Activated CD4-positive, alpha-beta memory T cell treated with anti-CD3 and anti-CD28 coated beads for 36 hours (primary cell): ENCODE measurements at regions not wholly inside any gene's neighbourhood (a gene's known extent, or its start where the extent isn't known, plus 50 kb on each side); places are given as distances from the start of the nearest gene placed in this dataset.

Experiments used
- CTCF ChIA-PET: fragments of 350-600 bp; sonication (Branson Sonifier 250); formaldehyde crosslinking; loops from one replicate; lab custom pipeline; 2021; ENCODE audit warnings: antibody characterized with exemption, inconsistent platforms; lab: Charles Lee
- POLR2A ChIA-PET: fragments of 350-600 bp; sonication (Branson Sonifier 250); formaldehyde crosslinking; loops from one replicate; lab custom pipeline; 2021; ENCODE audit warnings: antibody characterized with exemption; lab: Charles Lee
- DNase-seq: peaks from one replicate; pipeline ENCODE4 v3.0.0-alpha.2; 2020
- H3K27ac Mint-ChIP-seq: one replicate; pipeline ENCODE4 v1.8.0; 2021; ENCODE audit warnings: mixed read lengths
- H3K27me3 Mint-ChIP-seq: one replicate; pipeline ENCODE4 v1.8.0; 2021; ENCODE audit warnings: mixed read lengths
- H3K36me3 Mint-ChIP-seq: one replicate; pipeline ENCODE4 v1.8.0; 2021; ENCODE audit warnings: mixed read lengths
- H3K4me1 Mint-ChIP-seq: one replicate; pipeline ENCODE4 v1.8.0; 2021; ENCODE audit warnings: low read depth, mixed read lengths
- H3K4me3 Mint-ChIP-seq: one replicate; pipeline ENCODE4 v1.8.0; 2021; ENCODE audit warnings: mild to moderate bottlenecking, mixed read lengths
- H3K9me3 Mint-ChIP-seq: one replicate; pipeline ENCODE4 v1.8.0; 2021; ENCODE audit warnings: mixed read lengths
- intact Hi-C: fragments of 100-400 bp; cut with micrococcal nuclease; formaldehyde crosslinking; loops from one replicate; pipeline ENCODE4 v1.15.1; 2023

DNA sequence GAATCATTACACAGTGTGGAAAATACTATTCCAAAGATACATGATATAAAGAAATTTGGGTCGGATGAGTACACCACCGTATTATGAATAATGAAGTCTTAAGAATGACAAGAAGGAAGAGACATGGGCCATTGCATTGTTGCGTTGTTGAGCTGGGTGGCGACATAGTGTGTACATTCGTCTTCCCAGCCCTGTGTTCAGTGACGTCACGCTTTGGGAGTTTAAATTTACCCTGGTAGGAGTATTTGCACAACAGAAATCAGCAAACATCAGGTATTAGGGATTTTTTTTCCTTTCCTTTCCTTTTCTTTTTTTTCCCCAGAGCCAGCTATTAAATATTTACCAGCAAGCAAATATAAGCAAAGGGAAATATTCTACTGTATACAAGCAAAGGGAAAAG lies 347.2 kb upstream of the NETO1 start:
- Mint-ChIP-seq H3K36me3 (no peaks in the 10 kb centered on the region), H3K27ac (no peak overlapping the region), H3K27me3 (no peaks in the 10 kb centered on the region), H3K4me1 (no peaks in the 10 kb centered on the region), H3K4me3 (no peak overlapping the region), H3K9me3 (peaks cover 19% of the 10 kb centered on the region)
- intact Hi-C loops: no loop called here
- ChIA-PET POLR2A (no interaction called here), CTCF (no interaction called here)
- no peak for DNase-seq

DNA sequence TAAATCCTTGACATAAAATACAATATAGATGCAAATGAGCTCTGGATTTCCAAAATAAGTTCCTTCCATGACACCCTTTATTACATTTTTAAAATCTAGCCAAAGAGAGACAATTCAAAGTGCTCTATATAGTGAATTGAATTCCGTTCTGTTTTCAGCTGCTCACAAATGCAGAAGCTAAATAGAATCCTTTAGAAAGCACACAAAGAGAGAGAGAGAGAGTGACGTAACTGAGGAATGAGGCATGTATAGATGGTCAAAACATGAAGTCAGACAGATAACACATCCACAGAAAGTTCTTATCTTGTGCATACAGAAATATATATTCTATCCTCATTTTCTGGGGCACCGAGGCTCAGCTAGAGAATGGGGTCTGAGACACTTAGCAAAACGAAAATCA lies 344.7 kb upstream of the NETO1 start:
- Mint-ChIP-seq H3K4me1 (no peaks in the 10 kb centered on the region), H3K36me3 (no peaks in the 10 kb centered on the region), H3K9me3 (peaks cover 11% of the 10 kb centered on the region), H3K27ac (no peak overlapping the region), H3K27me3 (no peaks in the 10 kb centered on the region), H3K4me3 (no peak overlapping the region)
- DNase-seq: no peak
- intact Hi-C loops: no loop called here
- CTCF ChIA-PET: no interaction called here
- POLR2A ChIA-PET: no interaction called here

DNA sequence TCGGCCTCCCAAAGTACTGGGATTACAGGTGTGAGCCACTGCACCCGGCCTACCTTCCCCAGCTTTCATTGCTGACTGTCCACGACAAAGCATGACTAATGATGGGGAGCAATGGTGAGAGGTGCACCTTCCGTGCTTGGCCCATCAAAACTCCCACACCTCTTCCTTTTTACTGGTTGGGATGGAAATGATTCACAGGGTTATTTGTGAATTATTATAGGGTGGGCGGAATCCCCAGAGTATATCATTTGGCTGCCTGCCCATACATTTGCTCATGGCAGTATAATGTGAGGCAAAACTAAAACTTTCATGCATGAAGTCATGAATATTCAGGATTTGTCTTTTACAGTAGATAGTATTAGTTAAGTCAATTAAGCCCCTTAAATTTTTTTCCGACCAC lies 334.2 kb upstream of the NETO1 start:
- ChIA-PET CTCF (no interaction called here), POLR2A (no interaction called here)
- H3K36me3 Mint-ChIP-seq: no peaks in the 10 kb centered on the region
- DNase-seq: no peak
- no peaks in the 10 kb centered on the region for H3K27me3 Mint-ChIP-seq
- H3K27ac Mint-ChIP-seq: no peak overlapping the region
- H3K4me1 Mint-ChIP-seq: no peaks in the 10 kb centered on the region
- intact Hi-C loops: no loop called here
- no peak overlapping the region for H3K4me3 Mint-ChIP-seq
- peaks cover 3% of the 10 kb centered on the region for H3K9me3 Mint-ChIP-seq

DNA sequence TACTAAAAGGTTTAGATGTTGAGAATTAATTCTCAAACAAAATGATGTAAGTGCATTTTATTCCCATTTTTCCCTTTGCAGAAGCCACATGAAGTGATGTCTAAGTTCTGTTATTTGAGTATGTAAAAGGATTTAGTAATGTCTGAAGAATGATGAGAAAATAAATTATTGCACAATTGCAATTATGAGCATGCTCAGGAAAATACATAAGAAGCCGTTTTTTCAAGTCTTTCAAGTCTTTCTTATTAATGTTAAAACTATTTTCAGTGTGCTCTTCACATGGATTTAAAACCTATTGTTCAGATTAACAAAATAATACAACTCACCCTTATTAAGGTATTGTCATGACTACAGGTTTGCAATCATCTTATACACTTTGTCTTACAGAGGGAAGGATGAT lies 331.4 kb upstream of the NETO1 start:
- ChIA-PET POLR2A (no interaction called here), CTCF (no interaction called here)
- H3K36me3 Mint-ChIP-seq: no peaks in the 10 kb centered on the region
- H3K4me1 Mint-ChIP-seq: no peaks in the 10 kb centered on the region
- intact Hi-C loops: no loop called here
- DNase-seq: no peak
- no peaks in the 10 kb centered on the region for H3K27me3 Mint-ChIP-seq
- peaks cover 3% of the 10 kb centered on the region for H3K9me3 Mint-ChIP-seq
- no peak overlapping the region for H3K4me3 Mint-ChIP-seq
- no peak overlapping the region for H3K27ac Mint-ChIP-seq

DNA sequence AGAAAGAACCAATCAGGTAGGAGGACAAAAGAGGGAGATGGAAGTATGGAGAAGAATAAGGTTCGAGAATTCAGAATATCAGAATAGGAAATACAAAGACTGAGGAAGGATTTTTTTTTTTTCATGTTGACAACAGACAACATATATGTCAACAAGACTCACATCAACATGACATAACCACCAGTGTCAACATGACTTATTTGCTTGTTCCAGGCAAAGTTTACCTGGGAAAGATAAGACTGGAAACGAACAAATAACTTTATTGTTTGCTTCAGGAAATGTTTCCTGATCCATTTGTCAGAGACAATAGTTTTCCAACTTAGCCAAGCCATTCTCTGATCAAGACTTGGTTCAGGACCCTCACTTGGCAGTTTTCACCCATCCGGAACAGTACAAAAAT lies 321.9 kb upstream of the NETO1 start:
- Mint-ChIP-seq H3K27ac (no peak overlapping the region), H3K4me1 (no peaks in the 10 kb centered on the region), H3K27me3 (no peaks in the 10 kb centered on the region), H3K36me3 (peaks cover 1% of the 10 kb centered on the region), H3K4me3 (no peak overlapping the region), H3K9me3 (peaks cover 18% of the 10 kb centered on the region)
- intact Hi-C loops: no loop called here
- DNase-seq: no peak
- CTCF ChIA-PET: no interaction called here
- POLR2A ChIA-PET: no interaction called here

DNA sequence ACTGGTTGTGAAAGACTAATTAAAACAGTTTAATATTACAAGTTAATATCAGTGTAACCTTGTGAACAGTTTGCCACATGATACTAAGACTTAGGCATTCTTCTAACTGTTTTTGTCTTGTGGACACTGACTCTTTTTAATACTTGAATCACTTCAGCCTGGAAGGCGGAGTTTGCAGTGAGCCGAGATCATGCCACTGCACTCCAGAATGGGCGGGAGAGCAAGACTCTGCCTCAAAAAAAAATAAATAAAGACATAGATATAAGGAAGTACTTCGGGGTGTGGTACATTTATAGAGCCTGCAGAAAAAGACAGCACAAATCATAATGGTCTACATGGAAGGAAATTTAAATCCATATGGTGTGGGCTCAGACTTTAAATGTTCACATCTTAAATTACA lies 300.4 kb upstream of the NETO1 start:
- intact Hi-C loops: no loop called here
- Mint-ChIP-seq H3K36me3 (no peaks in the 10 kb centered on the region), H3K4me1 (no peaks in the 10 kb centered on the region), H3K27me3 (no peaks in the 10 kb centered on the region), H3K4me3 (no peak overlapping the region), H3K27ac (no peak overlapping the region), H3K9me3 (no peaks in the 10 kb centered on the region)
- DNase-seq: no peak
- ChIA-PET CTCF (no interaction called here), POLR2A (no interaction called here)

DNA sequence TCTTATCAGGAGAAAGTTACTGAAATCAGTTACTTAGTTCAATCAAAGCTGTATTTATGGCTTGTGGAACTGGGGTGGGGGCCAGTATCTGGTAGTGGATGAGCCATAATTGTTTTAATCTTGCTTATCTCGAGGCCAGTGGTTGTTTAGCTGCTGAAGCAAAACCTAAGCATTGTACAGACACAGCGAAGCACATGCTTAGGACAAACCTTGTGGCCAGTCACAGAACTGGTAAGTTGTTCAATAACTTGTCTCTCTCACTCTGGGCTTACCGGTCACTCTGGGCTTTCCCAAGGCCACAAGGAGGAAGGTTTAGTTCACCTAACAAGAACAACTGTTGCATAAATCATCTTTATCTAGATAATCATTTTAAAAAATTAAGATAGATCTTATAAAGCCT lies 296.6 kb upstream of the NETO1 start:
- Mint-ChIP-seq H3K4me3 (no peak overlapping the region), H3K4me1 (no peaks in the 10 kb centered on the region), H3K36me3 (no peaks in the 10 kb centered on the region), H3K9me3 (peaks cover 8% of the 10 kb centered on the region), H3K27me3 (no peaks in the 10 kb centered on the region), H3K27ac (no peak overlapping the region)
- intact Hi-C loops: no loop called here
- DNase-seq: no peak
- POLR2A ChIA-PET: no interaction called here
- CTCF ChIA-PET: no interaction called here

DNA sequence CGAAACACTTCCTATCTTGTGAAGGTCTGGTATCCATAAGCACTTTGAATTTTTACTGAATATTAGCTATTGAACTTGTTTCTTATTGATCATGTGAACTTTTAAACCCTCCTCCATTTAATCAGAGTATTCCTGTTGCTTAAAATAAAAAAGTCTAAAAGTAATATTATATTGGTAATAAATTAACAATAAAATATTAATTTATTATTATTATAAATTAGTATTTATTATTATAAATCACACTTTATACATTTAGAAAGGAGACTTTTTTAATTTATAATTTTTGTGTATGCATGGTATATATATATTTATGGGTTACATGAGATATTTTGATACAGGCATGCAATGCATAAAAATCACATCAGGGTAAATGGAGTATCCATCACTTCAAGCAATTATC lies 295.4 kb upstream of the NETO1 start:
- H3K36me3 Mint-ChIP-seq: no peaks in the 10 kb centered on the region
- DNase-seq: no peak
- peaks cover 11% of the 10 kb centered on the region for H3K9me3 Mint-ChIP-seq
- ChIA-PET CTCF (interaction anchor here (0.7 kb wide), 1 partner anchor 60 kb away, joined by 3 read pairs; no protein-coding TSS in a partner anchor), POLR2A (no interaction called here)
- H3K4me3 Mint-ChIP-seq: no peak overlapping the region
- no peaks in the 10 kb centered on the region for H3K27me3 Mint-ChIP-seq
- intact Hi-C loops: no loop called here
- H3K4me1 Mint-ChIP-seq: no peaks in the 10 kb centered on the region
- H3K27ac Mint-ChIP-seq: no peak overlapping the region

DNA sequence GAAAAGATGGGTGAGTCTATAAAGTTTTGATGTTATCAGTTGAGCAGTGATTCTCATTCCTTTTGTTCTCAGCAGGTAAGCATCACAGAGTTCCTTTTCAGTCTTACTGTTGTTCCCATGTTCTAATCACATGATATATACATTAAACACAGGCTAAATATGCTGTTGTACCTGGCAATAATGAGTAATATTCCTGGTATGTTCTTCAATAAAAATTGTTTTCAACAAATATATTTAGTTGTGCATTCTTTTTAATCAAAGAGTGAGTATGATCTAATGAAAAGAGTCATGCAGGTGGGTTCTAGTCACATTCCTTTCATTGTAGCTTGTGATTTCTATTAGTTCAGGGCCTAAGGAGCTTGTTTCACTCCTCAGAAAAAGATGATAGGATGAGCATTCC lies 288.3 kb upstream of the NETO1 start:
- Mint-ChIP-seq H3K36me3 (no peaks in the 10 kb centered on the region), H3K27ac (no peak overlapping the region), H3K4me1 (no peaks in the 10 kb centered on the region), H3K9me3 (peaks cover 17% of the 10 kb centered on the region), H3K27me3 (no peaks in the 10 kb centered on the region), H3K4me3 (no peak overlapping the region)
- intact Hi-C loops: no loop called here
- ChIA-PET POLR2A (no interaction called here), CTCF (no interaction called here)
- DNase-seq: no peak

DNA sequence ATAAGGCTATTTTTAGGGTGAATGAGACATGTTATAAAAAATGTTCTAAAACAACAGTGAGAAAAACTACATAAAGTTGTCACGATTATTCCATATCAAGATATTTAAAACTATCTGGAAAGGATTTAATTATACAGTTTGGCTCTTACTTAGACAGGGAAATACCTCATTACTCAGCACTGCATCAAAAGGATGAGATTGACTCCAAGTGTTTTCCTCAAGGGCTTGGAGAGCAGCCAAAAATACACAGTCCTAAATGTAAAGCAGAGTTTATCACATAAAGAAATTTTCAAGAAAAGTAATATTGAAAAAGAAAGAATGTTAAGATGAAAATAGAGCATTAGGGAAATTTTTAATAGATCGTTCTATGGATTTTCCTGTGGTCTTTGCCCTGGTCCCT lies 285.5 kb upstream of the NETO1 start:
- CTCF ChIA-PET: no interaction called here
- DNase-seq: no peak
- Mint-ChIP-seq H3K4me1 (no peaks in the 10 kb centered on the region), H3K9me3 (peaks cover 10% of the 10 kb centered on the region), H3K36me3 (no peaks in the 10 kb centered on the region), H3K27me3 (no peaks in the 10 kb centered on the region), H3K27ac (no peak overlapping the region), H3K4me3 (no peak overlapping the region)
- POLR2A ChIA-PET: no interaction called here
- intact Hi-C loops: no loop called here

DNA sequence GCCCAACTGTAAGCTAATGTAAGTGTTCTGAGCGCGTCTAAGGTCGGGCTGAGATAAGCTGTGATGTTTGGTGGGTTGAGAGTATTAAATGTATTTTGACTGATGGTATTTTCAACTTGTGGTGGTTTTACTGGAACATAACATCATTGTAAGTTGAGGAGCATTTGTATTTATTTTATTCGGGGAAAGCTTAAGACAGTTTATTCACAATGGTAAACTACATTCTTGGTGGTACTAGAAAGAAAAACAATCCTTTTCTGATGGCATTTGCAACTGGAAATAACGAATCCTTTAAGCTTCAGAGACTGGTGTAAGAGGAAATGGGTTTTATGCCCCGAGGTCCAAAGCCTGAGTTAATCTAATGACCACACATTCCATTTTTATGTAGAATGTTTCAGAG lies 283.3 kb upstream of the NETO1 start:
- Mint-ChIP-seq H3K36me3 (no peaks in the 10 kb centered on the region), H3K9me3 (peaks cover 16% of the 10 kb centered on the region), H3K27ac (no peak overlapping the region), H3K4me1 (no peaks in the 10 kb centered on the region), H3K4me3 (no peak overlapping the region), H3K27me3 (no peaks in the 10 kb centered on the region)
- DNase-seq: no peak
- ChIA-PET POLR2A (no interaction called here), CTCF (no interaction called here)
- intact Hi-C loops: no loop called here

DNA sequence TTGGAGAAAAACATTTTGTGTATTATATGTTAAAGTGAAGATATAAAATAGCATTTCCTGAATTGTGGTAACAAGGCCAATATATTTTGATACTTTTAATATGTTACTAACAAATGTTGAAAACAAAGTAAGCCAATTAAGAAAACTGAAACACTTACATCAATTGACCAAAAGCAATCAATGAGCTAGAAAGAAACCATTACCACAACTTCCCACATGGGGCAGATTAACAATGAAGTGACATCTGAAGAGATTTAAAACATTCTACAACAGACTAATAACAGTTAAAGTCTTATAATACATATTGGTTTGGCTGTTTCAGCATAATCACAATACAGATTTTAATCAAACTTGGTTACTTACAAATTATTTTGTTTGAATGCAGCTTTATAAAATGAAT lies 282.4 kb upstream of the NETO1 start:
- H3K27me3 Mint-ChIP-seq: no peaks in the 10 kb centered on the region
- intact Hi-C loops: no loop called here
- H3K27ac Mint-ChIP-seq: no peak overlapping the region
- H3K4me3 Mint-ChIP-seq: no peak overlapping the region
- no peaks in the 10 kb centered on the region for H3K4me1 Mint-ChIP-seq
- DNase-seq: no peak
- H3K9me3 Mint-ChIP-seq: peaks cover 16% of the 10 kb centered on the region
- H3K36me3 Mint-ChIP-seq: no peaks in the 10 kb centered on the region
- CTCF ChIA-PET: no interaction called here
- POLR2A ChIA-PET: no interaction called here

DNA sequence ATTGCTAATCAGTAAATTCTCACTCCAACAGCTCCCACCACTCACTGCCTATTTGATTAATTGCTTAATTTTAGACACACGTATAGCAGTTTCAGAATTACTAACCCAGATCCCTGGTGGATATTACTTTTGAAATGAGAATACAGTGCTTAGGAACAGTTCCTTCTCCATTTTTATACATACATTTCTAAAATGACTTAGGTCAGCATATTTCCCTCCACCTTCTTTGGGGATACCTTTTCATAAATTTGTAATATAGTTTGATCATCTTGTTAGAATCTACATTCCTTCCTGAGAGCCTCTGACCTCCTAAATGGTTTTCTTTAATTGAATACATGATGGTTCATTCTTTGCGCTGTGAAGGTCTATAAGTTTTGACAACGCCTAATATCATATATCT lies 279.8 kb upstream of the NETO1 start:
- H3K36me3 Mint-ChIP-seq: no peaks in the 10 kb centered on the region
- ChIA-PET CTCF (no interaction called here), POLR2A (no interaction called here)
- intact Hi-C loops: no loop called here
- no peak for DNase-seq
- no peak overlapping the region for H3K4me3 Mint-ChIP-seq
- no peak overlapping the region for H3K27ac Mint-ChIP-seq
- peaks cover 15% of the 10 kb centered on the region for H3K9me3 Mint-ChIP-seq
- no peaks in the 10 kb centered on the region for H3K4me1 Mint-ChIP-seq
- no peaks in the 10 kb centered on the region for H3K27me3 Mint-ChIP-seq

DNA sequence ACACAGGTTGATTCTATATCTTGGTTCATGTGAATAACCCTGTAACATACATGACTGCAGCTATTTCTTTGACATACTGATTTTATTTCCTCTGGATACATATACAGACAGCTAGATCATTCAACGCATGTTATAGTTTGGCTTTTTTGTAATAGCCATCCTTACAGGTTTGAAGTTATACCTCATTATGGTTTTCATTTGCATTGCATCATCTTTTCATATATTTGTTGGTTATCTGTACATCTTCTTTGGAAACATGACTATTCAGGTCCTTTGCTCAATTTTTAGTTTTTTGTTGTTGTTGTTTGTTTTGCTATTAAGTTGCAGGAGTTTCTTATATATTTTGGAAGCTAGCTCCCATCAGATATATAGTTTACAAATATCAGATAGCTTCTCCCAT lies 276.2 kb upstream of the NETO1 start:
- H3K27me3 Mint-ChIP-seq: no peaks in the 10 kb centered on the region
- CTCF ChIA-PET: no interaction called here
- POLR2A ChIA-PET: no interaction called here
- H3K36me3 Mint-ChIP-seq: no peaks in the 10 kb centered on the region
- intact Hi-C loops: no loop called here
- no peak for DNase-seq
- H3K9me3 Mint-ChIP-seq: peaks cover 15% of the 10 kb centered on the region
- no peak overlapping the region for H3K4me3 Mint-ChIP-seq
- no peaks in the 10 kb centered on the region for H3K4me1 Mint-ChIP-seq
- H3K27ac Mint-ChIP-seq: no peak overlapping the region
